Ishikawa (cell line): ENCODE measurements at regions not wholly inside any gene's neighbourhood (a gene's known extent, or its start where the extent isn't known, plus 50 kb on each side); places are given as distances from the start of the nearest gene placed in this dataset.

Experiments
- CEBPB ChIP-seq: IDR thresholded peaks from 2 replicates; pipeline ENCODE4 v1.6.1; 2012
- CREB1 ChIP-seq: IDR thresholded peaks from 2 replicates; pipeline ENCODE4 v1.6.1; 2012; ENCODE audit warnings: low read depth
- EGR1 ChIP-seq: IDR thresholded peaks from 2 replicates; pipeline ENCODE4 v1.6.1; 2012
- EP300 ChIP-seq: IDR thresholded peaks from 2 replicates; pipeline ENCODE4 v1.6.1; 2012; ENCODE audit warnings: borderline replicate concordance
- FOXM1 ChIP-seq: IDR thresholded peaks from 2 replicates; pipeline ENCODE4 v1.6.1; 2012; ENCODE audit warnings: low read depth, borderline replicate concordance
- NFIC ChIP-seq: IDR thresholded peaks from 2 replicates; pipeline ENCODE4 v1.6.1; 2012
- RAD21 ChIP-seq: IDR thresholded peaks from 2 replicates; pipeline ENCODE4 v1.6.1; 2012; ENCODE audit warnings: low read depth
- REST ChIP-seq: IDR thresholded peaks from 2 replicates; pipeline ENCODE4 v1.6.1; 2012; ENCODE audit warnings: low read depth, mild to moderate bottlenecking
- TAF1 ChIP-seq: IDR thresholded peaks from 2 replicates; pipeline ENCODE4 v1.6.1; 2012; ENCODE audit warnings: low read depth, mild to moderate bottlenecking
- TCF12 ChIP-seq: IDR thresholded peaks from 2 replicates; pipeline ENCODE4 v1.6.1; 2012; ENCODE audit warnings: low read depth
- TEAD4 ChIP-seq: IDR thresholded peaks from 2 replicates; pipeline ENCODE4 v1.6.1; 2012
- USF1 ChIP-seq: IDR thresholded peaks from 2 replicates; pipeline ENCODE4 v1.6.1; 2012
- YY1 ChIP-seq: IDR thresholded peaks from 2 replicates; pipeline ENCODE4 v1.6.1; 2012; ENCODE audit warnings: low read depth
- ZBTB7A ChIP-seq: IDR thresholded peaks from 2 replicates; pipeline ENCODE4 v1.6.1; 2012; ENCODE audit warnings: low read depth
- TF ChIP-seq, protein P1 (sequence below): IDR thresholded peaks from 2 replicates; pipeline ENCODE4 v1.6.1; 2012

DNA sequence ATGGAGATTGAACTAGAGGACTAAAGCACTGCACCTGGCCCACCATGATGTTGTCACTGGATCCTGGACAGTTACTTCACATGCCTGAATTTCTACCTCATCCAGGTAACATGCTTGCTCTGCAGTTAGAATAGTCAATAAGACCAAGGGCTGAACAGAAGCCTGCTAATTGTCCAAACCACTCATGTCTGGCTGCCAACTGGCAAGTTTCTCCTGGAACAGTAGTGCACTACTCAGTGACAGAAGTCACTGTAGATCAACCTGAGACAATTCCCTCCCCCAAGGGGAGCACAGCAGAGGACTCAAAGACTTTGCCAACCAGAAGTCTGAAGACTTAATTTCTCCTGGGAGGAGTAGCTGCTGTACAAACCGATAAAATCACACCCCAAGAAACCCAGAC lies 454.6 kb upstream of the MARCKS start:
- TF ChIP-seq NFIC (no peak), RAD21 (no peak), TAF1 (no peak), TEAD4 (no peak), CREB1 (no peak), USF1 (no peak), CEBPB (no peak), REST (no peak), EGR1 (no peak), TCF12 (no peak), FOXM1 (no peak), ZBTB7A (no peak)
- TF ChIP-seq, protein P1, sequence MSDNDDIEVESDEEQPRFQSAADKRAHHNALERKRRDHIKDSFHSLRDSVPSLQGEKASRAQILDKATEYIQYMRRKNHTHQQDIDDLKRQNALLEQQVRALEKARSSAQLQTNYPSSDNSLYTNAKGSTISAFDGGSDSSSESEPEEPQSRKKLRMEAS = no peak

- TF ChIP-seq NFIC (no peak), CREB1 (no peak), USF1 (no peak), TEAD4 (no peak), TCF12 (no peak), EGR1 (no peak)
- TF ChIP-seq, protein P1 = no peak
Observed at GRCh38 chr6:113403966-113404595, 453.1 kb upstream of the MARCKS start.

- TF ChIP-seq CREB1 = no peak
- no peak for TF ChIP-seq TAF1
- no peak for TF ChIP-seq ZBTB7A
- no peak for TF ChIP-seq CEBPB
- no peak for TF ChIP-seq TCF12
- TF ChIP-seq EGR1 = no peak
- no peak for TF ChIP-seq TEAD4
- TF ChIP-seq, protein P1 = no peak
- no peak for TF ChIP-seq REST
- no peak for TF ChIP-seq USF1
- no peak for TF ChIP-seq RAD21
Observed at GRCh38 chr6:113405326-113406047, 451.7 kb upstream of the MARCKS start.

DNA sequence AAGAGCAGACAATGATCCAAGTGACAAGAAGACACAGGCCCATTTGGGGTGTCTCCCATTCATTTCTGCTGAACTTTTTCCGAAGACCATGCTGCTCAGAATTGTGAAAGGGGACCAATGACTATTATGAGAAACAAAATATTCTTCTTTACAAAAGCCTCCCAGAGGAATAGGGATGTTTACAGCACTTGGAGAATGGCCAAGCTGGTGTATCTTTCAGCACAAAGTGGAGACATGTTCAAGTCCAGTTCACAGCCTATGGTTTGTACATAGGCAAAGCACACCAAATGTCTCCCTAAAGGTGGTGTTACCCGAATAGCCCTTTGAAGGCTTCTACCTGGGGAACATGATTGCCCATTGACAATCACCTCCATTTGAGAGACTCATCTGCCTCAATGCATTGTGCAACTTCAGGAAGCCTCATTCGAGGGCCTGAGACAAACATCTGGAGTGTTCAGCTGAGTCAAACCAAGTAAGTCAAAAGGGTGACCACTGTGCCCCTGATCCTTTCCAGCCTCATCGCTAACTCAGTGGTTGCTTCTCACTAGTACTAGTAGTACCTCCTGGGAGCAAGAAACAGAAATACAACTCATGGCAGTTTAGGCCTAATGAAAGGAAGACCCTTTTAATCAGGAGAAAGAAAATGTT lies 451.0 kb upstream of the MARCKS start:
- TF ChIP-seq, protein P1 = no peak
- no peak for TF ChIP-seq USF1
- no peak for TF ChIP-seq EGR1
- TF ChIP-seq CREB1 = no peak
- no peak for TF ChIP-seq CEBPB
- TF ChIP-seq ZBTB7A = no peak
- TF ChIP-seq RAD21 = no peak
- no peak for TF ChIP-seq YY1
- no peak for TF ChIP-seq EP300
- no peak for TF ChIP-seq REST
- no peak for TF ChIP-seq NFIC
- TF ChIP-seq FOXM1 = no peak
- TF ChIP-seq TCF12 = no peak
- no peak for TF ChIP-seq TAF1
- TF ChIP-seq TEAD4 = no peak
